ENCODE measurements at regions not wholly inside any gene's neighbourhood (a gene's known extent, or its start where the extent isn't known, plus 50 kb on each side); places are given as distances from the start of the nearest gene placed in this dataset.
"Not testable (repeated sequence)": the region's sequence is repeated elsewhere in the genome, so short reads cannot be mapped to it uniquely, and the experiment has no call there.

- DNase-seq: no peak
Observed at GRCh38 chr2:16249246-16250055, 309.1 kb downstream of the MYCN start.

- DNase-seq: no peak
Observed at GRCh38 chr2:16248571-16249105, 308.3 kb downstream of the MYCN start.

- DNase-seq: no peak
Observed at GRCh38 chr2:16247326-16248122, 307.2 kb downstream of the MYCN start.

- DNase-seq: no peak
Observed at GRCh38 chr2:16246911-16247310, 306.6 kb downstream of the MYCN start.

- DNase-seq: no peak
Observed at GRCh38 chr2:16246281-16246850, 306.0 kb downstream of the MYCN start.

GRCh38 chr2:16245481-16246054 lies 305.2 kb downstream of the MYCN start:
- no peak for DNase-seq

- no peak for DNase-seq
Observed at GRCh38 chr2:16244966-16245320, 304.6 kb downstream of the MYCN start.

- DNase-seq: no peak
Observed at GRCh38 chr2:16244153-16244965, 304.0 kb downstream of the MYCN start.

GRCh38 chr2:16243411-16243996 lies 303.2 kb downstream of the MYCN start:
- no peak for DNase-seq

- DNase-seq: no peak
Observed at GRCh38 chr2:16242906-16243305, 302.6 kb downstream of the MYCN start.

GRCh38 chr2:16241166-16242160 lies 301.1 kb downstream of the MYCN start:
- no peak for DNase-seq

GRCh38 chr2:16240402-16240801 lies 300.1 kb downstream of the MYCN start:
- no peak for DNase-seq

GRCh38 chr2:16239296-16239850 lies 299.0 kb downstream of the MYCN start:
- no peak for DNase-seq

- no peak for DNase-seq
Observed at GRCh38 chr2:16238786-16239185, 298.4 kb downstream of the MYCN start.

- no peak for DNase-seq
Observed at GRCh38 chr2:16238001-16238761, 297.8 kb downstream of the MYCN start.

GRCh38 chr2:16235747-16236146 lies 295.4 kb downstream of the MYCN start:
- DNase-seq: no peak

GRCh38 chr2:16235291-16235690 lies 294.9 kb downstream of the MYCN start:
- DNase-seq: not testable (repeated sequence)

- DNase-seq: no peak
Observed at GRCh38 chr2:16228951-16229350, 288.6 kb downstream of the MYCN start.

GRCh38 chr2:16228471-16228870 lies 288.1 kb downstream of the MYCN start:
- no peak for DNase-seq
